NOMO-1 (cell line): ENCODE measurements at regions not wholly inside any gene's neighbourhood (a gene's known extent, or its start where the extent isn't known, plus 50 kb on each side); places are given as distances from the start of the nearest gene placed in this dataset.

Experiments used
- DNase-seq, 2 experiments: peaks; one replicate each; lab custom pipeline; 2025; ENCODE audit not compliant: unreplicated experiment in 2 of 2; lab: John Stamatoyannopoulos, UW

GRCh38 chr2:41954304-41955291 lies 93.2 kb upstream of the PKDCC start:
- no peak for DNase-seq

- DNase-seq, result peak; percentile 56 to 77
Observed at GRCh38 chr2:41955316-41956043, 92.3 kb upstream of the PKDCC start.

- no peak for DNase-seq
Observed at GRCh38 chr2:41957431-41957830, 90.4 kb upstream of the PKDCC start.

- no peak for DNase-seq
Observed at GRCh38 chr2:41958251-41958650, 89.6 kb upstream of the PKDCC start.

GRCh38 chr2:41958775-41959174 lies 89.0 kb upstream of the PKDCC start:
- no peak for DNase-seq

- no peak for DNase-seq
Observed at GRCh38 chr2:41959760-41960159, 88.1 kb upstream of the PKDCC start.

- DNase-seq, result no peak
Observed at GRCh38 chr2:41962922-41963622, 84.7 kb upstream of the PKDCC start.

GRCh38 chr2:41963661-41964525 lies 83.9 kb upstream of the PKDCC start:
- no peak for DNase-seq

- no peak for DNase-seq
Observed at GRCh38 chr2:41965173-41965908, 82.5 kb upstream of the PKDCC start.

- no peak for DNase-seq
Observed at GRCh38 chr2:41965909-41966295, 81.9 kb upstream of the PKDCC start.

GRCh38 chr2:41966431-41966893 lies 81.4 kb upstream of the PKDCC start:
- DNase-seq, result no peak

- DNase-seq, result peak; percentile 43 to 74
Observed at GRCh38 chr2:41966920-41967319, 80.9 kb upstream of the PKDCC start.

GRCh38 chr2:41967476-41968181 lies 80.2 kb upstream of the PKDCC start:
- DNase-seq, result no peak

- DNase-seq, result no peak
Observed at GRCh38 chr2:41968182-41968578, 79.6 kb upstream of the PKDCC start.

- no peak for DNase-seq
Observed at GRCh38 chr2:41970988-41971660, 76.7 kb upstream of the PKDCC start.

- DNase-seq, result no peak
Observed at GRCh38 chr2:41972179-41972578, 75.6 kb upstream of the PKDCC start.

GRCh38 chr2:41972819-41973218 lies 75.0 kb upstream of the PKDCC start:
- DNase-seq, result no peak

- DNase-seq, result no peak
Observed at GRCh38 chr2:41973871-41974270, 74.0 kb upstream of the PKDCC start.
